ENCODE measurements at regions not wholly inside any gene's neighbourhood (a gene's known extent, or its start where the extent isn't known, plus 50 kb on each side); places are given as distances from the start of the nearest gene placed in this dataset.

DNA sequence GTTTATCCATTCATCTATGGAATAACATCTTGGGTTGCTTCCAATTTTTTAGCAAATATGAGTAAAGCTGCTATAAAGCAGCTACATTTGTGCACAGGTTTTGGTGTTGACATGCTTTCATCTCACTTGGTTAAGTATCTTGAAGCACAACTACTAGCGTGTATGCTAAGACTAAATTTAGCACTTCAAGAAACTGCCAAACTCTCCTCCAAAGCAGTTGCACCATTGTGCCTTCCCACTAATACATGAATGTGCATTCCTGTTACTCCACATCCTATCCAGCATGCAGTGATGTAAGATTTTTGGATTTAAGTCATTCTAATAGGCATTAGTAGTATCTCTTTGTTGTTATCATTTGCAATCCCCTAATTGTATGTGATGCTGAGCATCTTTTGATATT is 230.7 kb downstream of the KCNA4 start:
- no peaks in the 10 kb centered on the region for H3K36me3 ChIP-seq (ENCODE audit: low read depth, low read length)
- intact Hi-C loops (cut with micrococcal nuclease), result no loop called here
- H2AFZ ChIP-seq (ENCODE audit: low read length), result no peak overlapping the region
- POLR2A ChIA-PET (ENCODE audit: unreplicated experiment), result no interaction called here
- H3F3A ChIP-seq (ENCODE audit: low read length, unreplicated experiment), result no peaks in the 10 kb centered on the region
- DNase-seq (no peak), ATAC-seq (no peak)
- H3K79me2 ChIP-seq (ENCODE audit: low read length), result no peaks in the 10 kb centered on the region
- H3K9me3 ChIP-seq (ENCODE audit: low read length), result no peaks in the 10 kb centered on the region
- no peak overlapping the region for H3K9ac ChIP-seq (ENCODE audit: low read length)
- BruUV-seq (replicated peaks), result no TSS peak
- no peaks in the 10 kb centered on the region for H4K20me1 ChIP-seq (ENCODE audit: low read length)
- TF ChIP-seq, protein P1, sequence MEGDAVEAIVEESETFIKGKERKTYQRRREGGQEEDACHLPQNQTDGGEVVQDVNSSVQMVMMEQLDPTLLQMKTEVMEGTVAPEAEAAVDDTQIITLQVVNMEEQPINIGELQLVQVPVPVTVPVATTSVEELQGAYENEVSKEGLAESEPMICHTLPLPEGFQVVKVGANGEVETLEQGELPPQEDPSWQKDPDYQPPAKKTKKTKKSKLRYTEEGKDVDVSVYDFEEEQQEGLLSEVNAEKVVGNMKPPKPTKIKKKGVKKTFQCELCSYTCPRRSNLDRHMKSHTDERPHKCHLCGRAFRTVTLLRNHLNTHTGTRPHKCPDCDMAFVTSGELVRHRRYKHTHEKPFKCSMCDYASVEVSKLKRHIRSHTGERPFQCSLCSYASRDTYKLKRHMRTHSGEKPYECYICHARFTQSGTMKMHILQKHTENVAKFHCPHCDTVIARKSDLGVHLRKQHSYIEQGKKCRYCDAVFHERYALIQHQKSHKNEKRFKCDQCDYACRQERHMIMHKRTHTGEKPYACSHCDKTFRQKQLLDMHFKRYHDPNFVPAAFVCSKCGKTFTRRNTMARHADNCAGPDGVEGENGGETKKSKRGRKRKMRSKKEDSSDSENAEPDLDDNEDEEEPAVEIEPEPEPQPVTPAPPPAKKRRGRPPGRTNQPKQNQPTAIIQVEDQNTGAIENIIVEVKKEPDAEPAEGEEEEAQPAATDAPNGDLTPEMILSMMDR (conservative IDR thresholded peaks at IDR 0.05; ENCODE audit: low read depth, low read length), result no peak
- TF ChIP-seq EZH2phosphoT487 (IDR thresholded peaks at IDR 0.05; ENCODE audit: borderline replicate concordance, low read length), result no peak
- TF ChIP-seq EZH2 (IDR thresholded peaks at IDR 0.05; ENCODE audit: low read length, unreplicated experiment), result no peak
- H3K4me1 ChIP-seq (ENCODE audit: insufficient read depth, low read length), result no peaks in the 10 kb centered on the region
- H3K9me2 ChIP-seq (replicated peaks; ENCODE audit: low read length), result no peaks in the 10 kb centered on the region
- no peaks in the 10 kb centered on the region for H3K27me3 ChIP-seq (ENCODE audit: low read length)
- H3K4me3 ChIP-seq (ENCODE audit: low read length), result no peak overlapping the region
- no peak overlapping the region for H3K4me2 ChIP-seq (ENCODE audit: low read length)
- H3K27ac ChIP-seq (ENCODE audit: low read length), result no peak overlapping the region
- CTCF ChIA-PET, result no interaction called here

- Histone ChIP-seq H4K20me1 (ENCODE audit: low read length) (no peaks in the 10 kb centered on the region), H3K4me1 (ENCODE audit: insufficient read depth, low read length) (no peaks in the 10 kb centered on the region), H3K27ac (ENCODE audit: low read length) (no peak overlapping the region), H3K9me3 (ENCODE audit: low read length) (no peaks in the 10 kb centered on the region), H3K36me3 (ENCODE audit: low read depth, low read length) (no peaks in the 10 kb centered on the region), H3K9me2 (replicated peaks; ENCODE audit: low read length) (no peaks in the 10 kb centered on the region), H3K27me3 (ENCODE audit: low read length) (no peaks in the 10 kb centered on the region), H3K4me3 (ENCODE audit: low read length) (no peak overlapping the region), H2AFZ (ENCODE audit: low read length) (no peak overlapping the region), H3K4me2 (ENCODE audit: low read length) (no peak overlapping the region), H3F3A (ENCODE audit: low read length, unreplicated experiment) (no peaks in the 10 kb centered on the region), H3K79me2 (ENCODE audit: low read length) (no peaks in the 10 kb centered on the region), H3K9ac (ENCODE audit: low read length) (no peak overlapping the region)
- DNase-seq, result no peak
- ATAC-seq, result no peak
- TF ChIP-seq, protein P1 (conservative IDR thresholded peaks at IDR 0.05; ENCODE audit: low read depth, low read length), result no peak
- TF ChIP-seq EZH2 (IDR thresholded peaks at IDR 0.05; ENCODE audit: low read length, unreplicated experiment) (no peak), EZH2phosphoT487 (IDR thresholded peaks at IDR 0.05; ENCODE audit: borderline replicate concordance, low read length) (no peak)
- intact Hi-C loops (cut with micrococcal nuclease), result no loop called here
- CTCF ChIA-PET, result no interaction called here
- no TSS peak for BruUV-seq (replicated peaks)
- POLR2A ChIA-PET (ENCODE audit: unreplicated experiment), result no interaction called here
Observed at GRCh38 chr11:29783506-29783905, 233.3 kb downstream of the KCNA4 start.

- DNase-seq (no peak), ATAC-seq (no peak)
- no peaks in the 10 kb centered on the region for H4K20me1 ChIP-seq (ENCODE audit: low read length)
- H3K9me3 ChIP-seq (ENCODE audit: low read length), result no peaks in the 10 kb centered on the region
- TF ChIP-seq, protein P1 (conservative IDR thresholded peaks at IDR 0.05; ENCODE audit: low read depth, low read length), result no peak
- no peak for TF ChIP-seq EZH2 (IDR thresholded peaks at IDR 0.05; ENCODE audit: low read length, unreplicated experiment)
- no peak for TF ChIP-seq EZH2phosphoT487 (IDR thresholded peaks at IDR 0.05; ENCODE audit: borderline replicate concordance, low read length)
- H3K4me1 ChIP-seq (ENCODE audit: insufficient read depth, low read length), result no peaks in the 10 kb centered on the region
- intact Hi-C loops (cut with micrococcal nuclease), result no loop called here
- no peak overlapping the region for H3K9ac ChIP-seq (ENCODE audit: low read length)
- no peaks in the 10 kb centered on the region for H3F3A ChIP-seq (ENCODE audit: low read length, unreplicated experiment)
- BruUV-seq (replicated peaks), result no TSS peak
- no peak overlapping the region for H3K4me2 ChIP-seq (ENCODE audit: low read length)
- CTCF ChIA-PET, result no interaction called here
- POLR2A ChIA-PET (ENCODE audit: unreplicated experiment), result no interaction called here
- H3K9me2 ChIP-seq (replicated peaks; ENCODE audit: low read length), result no peaks in the 10 kb centered on the region
- no peak overlapping the region for H3K4me3 ChIP-seq (ENCODE audit: low read length)
- no peaks in the 10 kb centered on the region for H3K36me3 ChIP-seq (ENCODE audit: low read depth, low read length)
- no peaks in the 10 kb centered on the region for H3K79me2 ChIP-seq (ENCODE audit: low read length)
- no peaks in the 10 kb centered on the region for H3K27me3 ChIP-seq (ENCODE audit: low read length)
- no peak overlapping the region for H3K27ac ChIP-seq (ENCODE audit: low read length)
- no peak overlapping the region for H2AFZ ChIP-seq (ENCODE audit: low read length)
Observed at GRCh38 chr11:29782447-29782846, 234.4 kb downstream of the KCNA4 start.
